ENCODE measurements at regions not wholly inside any gene's neighbourhood (a gene's known extent, or its start where the extent isn't known, plus 50 kb on each side); places are given as distances from the start of the nearest gene placed in this dataset.
"Not testable (repeated sequence)": the region's sequence is repeated elsewhere in the genome, so short reads cannot be mapped to it uniquely, and the experiment has no call there.

DNA sequence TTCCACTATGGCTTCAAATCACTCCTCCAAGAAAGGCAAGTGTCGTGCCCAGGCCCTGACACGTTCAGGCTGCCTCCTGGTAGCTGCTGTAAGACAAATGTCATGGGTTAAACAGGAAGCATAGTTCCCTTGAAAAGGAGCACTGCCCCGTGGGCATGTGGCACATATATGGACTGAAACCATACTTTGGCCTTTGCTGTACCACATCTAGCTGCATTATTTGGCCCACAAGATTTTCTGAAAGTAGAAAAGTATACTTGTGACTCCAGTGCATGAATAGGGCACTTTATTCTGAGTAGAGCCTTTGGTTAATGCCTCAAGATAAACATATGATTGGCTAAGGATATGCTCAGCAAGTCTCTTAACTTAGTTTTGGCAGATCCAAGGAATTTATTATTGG lies 218.7 kb upstream of the EGLN3 start:
- Histone ChIP-seq H3K36me3 (ENCODE audit: control insufficient read depth, insufficient read depth, low read length) (no peaks in the 10 kb centered on the region), H3K27ac (ENCODE audit: low read depth, low read length, severe bottlenecking) (no peak overlapping the region), H3K9me3 (ENCODE audit: control insufficient read depth, low read length) (no peaks in the 10 kb centered on the region), H3K4me1 (ENCODE audit: control insufficient read depth, insufficient read depth, low read length, poor library complexity, severe bottlenecking) (no peaks in the 10 kb centered on the region), H3K4me3 (ENCODE audit: extremely low read depth, insufficient read depth, low read length, poor library complexity, severe bottlenecking) (no peak overlapping the region)
- 68 to 83% methylated on average over 1 to 3 of the region's 3 CpGs for WGBS, 2 experiments (ENCODE audit: insufficient coverage in 2 of 2)

DNA sequence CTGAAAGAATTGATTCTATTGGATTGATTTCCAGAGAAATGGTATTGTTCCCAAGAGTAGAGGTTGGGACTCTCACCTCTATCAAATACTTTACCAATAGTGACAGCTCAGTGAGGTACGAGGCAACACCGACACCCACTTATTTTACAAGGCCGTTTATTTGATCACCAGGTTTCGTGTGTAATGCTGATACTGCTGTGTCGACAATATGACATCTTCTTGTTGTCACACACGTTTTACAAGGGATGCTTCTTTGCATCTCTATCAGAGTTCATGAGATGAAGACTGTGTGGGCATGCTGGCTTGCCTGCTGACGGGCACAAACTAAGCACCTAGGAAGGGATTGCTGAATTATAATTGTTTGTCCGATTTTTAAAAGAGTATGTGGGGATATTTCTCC lies 217.8 kb upstream of the EGLN3 start:
- 81 to 97% methylated on average over 4 to 6 of the region's 8 CpGs for WGBS, 2 experiments (ENCODE audit: insufficient coverage in 2 of 2)

DNA sequence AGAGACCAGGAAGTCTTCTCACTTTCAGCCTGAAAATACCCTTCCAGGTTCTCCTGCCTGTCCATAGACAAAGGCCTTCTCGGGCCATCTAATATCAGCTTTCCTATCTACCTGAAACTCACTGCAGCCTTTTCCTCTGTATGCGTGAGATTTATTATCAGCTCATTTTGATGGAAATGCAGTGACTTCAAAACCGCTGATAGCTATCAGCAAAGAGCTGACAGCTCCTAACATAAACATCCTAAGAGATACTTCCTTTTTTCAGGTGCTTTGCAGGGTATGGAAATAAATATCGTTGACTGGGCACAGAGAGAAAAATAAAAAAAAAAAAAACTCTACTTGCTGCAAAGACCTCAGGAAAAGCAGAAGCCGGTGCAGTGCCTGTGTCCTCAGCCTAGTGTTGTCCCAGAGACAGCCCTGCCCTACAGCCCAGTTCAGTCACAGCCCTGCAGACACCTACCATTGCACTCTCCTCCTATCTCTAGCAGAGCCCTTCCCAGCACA lies 215.0 kb upstream of the EGLN3 start:
- no peak overlapping the region for H3K4me3 ChIP-seq (ENCODE audit: extremely low read depth, insufficient read depth, low read length, poor library complexity, severe bottlenecking)
- H3K9me3 ChIP-seq (ENCODE audit: control insufficient read depth, low read length): no peaks in the 10 kb centered on the region
- WGBS, 2 experiments (ENCODE audit: insufficient coverage in 2 of 2): 83 to 96% methylated on average over 3 of the region's 5 CpGs
- H3K36me3 ChIP-seq (ENCODE audit: control insufficient read depth, insufficient read depth, low read length): no peaks in the 10 kb centered on the region
- no peak overlapping the region for H3K27ac ChIP-seq (ENCODE audit: low read depth, low read length, severe bottlenecking)
- no peaks in the 10 kb centered on the region for H3K4me1 ChIP-seq (ENCODE audit: control insufficient read depth, insufficient read depth, low read length, poor library complexity, severe bottlenecking)

More for the DNA sequence above, 217.8 kb upstream of the EGLN3 start:
- Histone ChIP-seq H3K27ac (ENCODE audit: low read depth, low read length, severe bottlenecking) (no peak overlapping the region), H3K4me3 (ENCODE audit: extremely low read depth, insufficient read depth, low read length, poor library complexity, severe bottlenecking) (no peak overlapping the region), H3K36me3 (ENCODE audit: control insufficient read depth, insufficient read depth, low read length) (no peaks in the 10 kb centered on the region), H3K4me1 (ENCODE audit: control insufficient read depth, insufficient read depth, low read length, poor library complexity, severe bottlenecking) (no peaks in the 10 kb centered on the region), H3K9me3 (ENCODE audit: control insufficient read depth, low read length) (no peaks in the 10 kb centered on the region)

DNA sequence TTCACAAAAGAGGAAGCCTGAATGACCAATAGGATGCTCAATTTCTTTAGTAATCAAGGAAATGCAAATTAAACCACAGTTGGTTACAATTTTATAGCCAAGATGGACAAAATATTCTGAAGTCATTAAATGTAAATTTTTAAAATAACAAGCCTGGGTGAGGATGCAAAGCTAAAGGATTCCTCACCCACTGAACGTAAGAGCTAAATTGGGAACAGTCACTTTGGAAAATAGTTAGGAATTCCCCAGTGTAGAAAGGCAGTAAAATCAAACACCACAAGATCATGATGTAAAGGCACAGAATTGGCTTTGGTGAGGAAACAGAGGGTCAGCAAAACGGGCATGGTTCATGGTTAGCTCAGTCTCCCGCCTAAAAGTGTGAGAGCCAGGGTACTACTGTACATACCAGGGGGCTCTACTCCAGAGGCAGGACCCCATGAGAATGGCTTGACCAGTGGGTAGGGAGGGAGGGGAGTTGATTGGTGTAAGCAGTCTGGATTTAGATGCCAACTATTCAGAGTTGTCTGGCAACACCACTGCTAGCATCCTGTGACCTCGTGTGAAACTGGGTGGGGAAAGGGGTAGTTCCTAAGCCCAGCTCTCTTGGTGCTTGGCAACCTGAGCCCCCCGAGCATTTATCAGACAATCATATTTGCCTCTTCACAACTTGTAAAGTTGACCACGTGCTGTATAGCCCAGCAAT lies 213.4 kb upstream of the EGLN3 start:
- H3K4me1 ChIP-seq (ENCODE audit: control insufficient read depth, insufficient read depth, low read length, poor library complexity, severe bottlenecking): no peaks in the 10 kb centered on the region

DNA sequence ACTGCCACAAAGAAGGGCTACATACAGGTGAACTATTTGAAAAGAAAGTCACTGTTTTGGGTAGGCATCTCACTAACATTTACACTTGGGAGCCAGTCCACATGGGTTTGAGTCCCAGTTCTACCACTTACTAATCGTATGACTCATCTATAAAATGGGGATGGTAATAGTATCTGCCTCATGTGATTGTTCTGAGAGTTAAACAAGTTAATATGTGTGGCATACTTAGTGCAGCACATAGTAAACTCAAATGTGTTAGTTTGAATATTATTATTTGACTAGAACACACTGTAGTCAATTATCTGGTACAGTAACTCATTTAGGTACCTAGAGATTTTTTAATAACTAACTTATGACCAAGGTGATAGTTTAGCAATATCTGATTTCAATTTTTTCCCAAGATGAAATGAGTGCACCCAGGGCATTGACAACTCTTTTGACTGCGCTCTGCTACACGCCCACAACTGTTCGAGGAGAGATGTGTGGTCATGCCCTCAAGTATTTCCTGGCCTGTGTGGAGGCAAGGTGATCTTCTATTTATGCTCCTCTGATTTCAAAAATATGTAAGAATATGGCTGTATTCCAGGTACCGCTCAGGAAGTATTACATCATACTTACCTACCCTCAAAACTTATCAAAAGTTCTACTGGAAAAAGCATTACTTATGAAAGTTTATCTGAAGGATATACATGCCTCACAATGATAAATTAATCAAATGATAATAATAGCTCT lies 210.6 kb upstream of the EGLN3 start:
- no peak overlapping the region for H3K27ac ChIP-seq (ENCODE audit: low read depth, low read length, severe bottlenecking)
- H3K36me3 ChIP-seq (ENCODE audit: control insufficient read depth, insufficient read depth, low read length): no peaks in the 10 kb centered on the region
- WGBS, 2 experiments (ENCODE audit: insufficient coverage in 2 of 2): 97 to 100% methylated on average over 1 to 3 of the region's 5 CpGs
- H3K4me3 ChIP-seq (ENCODE audit: extremely low read depth, insufficient read depth, low read length, poor library complexity, severe bottlenecking): no peak overlapping the region
- H3K9me3 ChIP-seq (ENCODE audit: control insufficient read depth, low read length): no peaks in the 10 kb centered on the region
- H3K4me1 ChIP-seq (ENCODE audit: control insufficient read depth, insufficient read depth, low read length, poor library complexity, severe bottlenecking): no peaks in the 10 kb centered on the region

More for the DNA sequence above, 213.4 kb upstream of the EGLN3 start:
- Histone ChIP-seq H3K4me3 (ENCODE audit: extremely low read depth, insufficient read depth, low read length, poor library complexity, severe bottlenecking) (no peak overlapping the region), H3K9me3 (ENCODE audit: control insufficient read depth, low read length) (no peaks in the 10 kb centered on the region), H3K36me3 (ENCODE audit: control insufficient read depth, insufficient read depth, low read length) (no peaks in the 10 kb centered on the region), H3K27ac (ENCODE audit: low read depth, low read length, severe bottlenecking) (no peak overlapping the region)
- WGBS, 2 experiments (ENCODE audit: insufficient coverage in 2 of 2): 77 to 86% methylated on average over 3 to 5 of the region's 6 CpGs

DNA sequence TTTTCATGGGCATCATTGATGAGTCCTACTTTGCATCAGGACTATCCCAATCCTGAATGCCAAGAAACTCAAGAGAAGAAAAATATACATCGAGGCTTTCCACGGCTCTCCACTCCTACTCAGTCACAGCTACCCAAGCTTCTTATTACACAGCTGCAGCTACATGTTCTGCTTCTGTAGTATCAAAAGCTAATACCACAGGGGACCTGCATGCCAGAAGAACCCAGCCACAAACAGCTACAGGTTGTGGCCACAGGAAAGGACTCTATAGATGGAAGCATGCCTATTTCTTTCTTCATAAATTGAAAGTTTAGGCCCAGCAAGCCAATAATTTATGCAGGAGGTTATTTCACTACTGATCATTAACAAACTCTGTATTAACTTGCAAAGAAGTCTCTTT lies 209.7 kb upstream of the EGLN3 start:
- WGBS, 2 experiments (ENCODE audit: insufficient coverage in 2 of 2): 70% methylated on average over 2 of the region's 2 CpGs; no CpG with 5 or more reads in 1 of the 2 experiments
- no peaks in the 10 kb centered on the region for H3K36me3 ChIP-seq (ENCODE audit: control insufficient read depth, insufficient read depth, low read length)
- no peak overlapping the region for H3K4me3 ChIP-seq (ENCODE audit: extremely low read depth, insufficient read depth, low read length, poor library complexity, severe bottlenecking)
- H3K27ac ChIP-seq (ENCODE audit: low read depth, low read length, severe bottlenecking): no peak overlapping the region
- no peaks in the 10 kb centered on the region for H3K4me1 ChIP-seq (ENCODE audit: control insufficient read depth, insufficient read depth, low read length, poor library complexity, severe bottlenecking)
- H3K9me3 ChIP-seq (ENCODE audit: control insufficient read depth, low read length): no peaks in the 10 kb centered on the region

DNA sequence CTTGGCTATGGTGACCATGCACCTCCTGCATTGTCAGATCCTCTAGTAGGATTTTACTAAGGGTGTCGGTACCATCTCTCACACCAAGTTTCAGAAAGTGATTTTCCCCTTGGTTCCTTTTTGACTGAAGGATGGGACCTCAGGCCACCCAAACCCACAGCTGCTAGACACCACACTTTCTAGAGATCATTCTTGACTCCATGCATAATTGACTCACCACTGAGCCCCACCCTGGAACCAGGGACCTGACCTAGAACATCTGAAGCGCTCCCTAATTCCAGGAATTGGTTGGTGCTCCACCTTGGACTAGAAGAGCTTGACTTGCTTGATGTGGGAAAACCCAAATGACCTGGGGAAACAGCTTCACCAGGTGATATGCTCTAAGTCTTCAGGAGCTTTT lies 206.8 kb upstream of the EGLN3 start:
- H3K9me3 ChIP-seq (ENCODE audit: control insufficient read depth, low read length): no peaks in the 10 kb centered on the region
- H3K4me1 ChIP-seq (ENCODE audit: control insufficient read depth, insufficient read depth, low read length, poor library complexity, severe bottlenecking): no peaks in the 10 kb centered on the region
- no peak overlapping the region for H3K27ac ChIP-seq (ENCODE audit: low read depth, low read length, severe bottlenecking)
- no peaks in the 10 kb centered on the region for H3K36me3 ChIP-seq (ENCODE audit: control insufficient read depth, insufficient read depth, low read length)
- no peak overlapping the region for H3K4me3 ChIP-seq (ENCODE audit: extremely low read depth, insufficient read depth, low read length, poor library complexity, severe bottlenecking)
- 92 to 100% methylated on average over 2 of the region's 2 CpGs for WGBS, 2 experiments (ENCODE audit: insufficient coverage in 2 of 2)

DNA sequence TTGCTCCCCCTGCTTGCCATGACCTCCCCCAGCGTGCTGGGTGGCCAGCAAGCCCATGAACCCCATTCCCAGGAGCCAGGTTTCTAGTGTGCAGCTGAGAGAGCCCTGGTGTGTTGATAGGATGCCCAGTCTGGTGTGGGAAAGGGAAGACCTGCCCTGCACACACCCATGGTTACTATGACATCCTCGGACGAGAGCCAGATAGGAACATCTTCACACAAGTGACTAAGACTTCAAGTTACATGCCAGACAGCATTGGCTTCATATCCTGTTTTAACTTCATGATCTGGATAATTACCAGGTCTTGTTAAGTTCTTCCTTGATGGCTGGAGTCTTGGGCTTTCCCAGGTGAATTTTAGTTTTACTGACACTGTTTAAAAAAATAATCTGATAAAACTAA lies 196.6 kb upstream of the EGLN3 start:
- H3K36me3 ChIP-seq (ENCODE audit: control insufficient read depth, insufficient read depth, low read length): no peaks in the 10 kb centered on the region
- H3K4me3 ChIP-seq (ENCODE audit: extremely low read depth, insufficient read depth, low read length, poor library complexity, severe bottlenecking): no peak overlapping the region
- no peaks in the 10 kb centered on the region for H3K9me3 ChIP-seq (ENCODE audit: control insufficient read depth, low read length)
- H3K4me1 ChIP-seq (ENCODE audit: control insufficient read depth, insufficient read depth, low read length, poor library complexity, severe bottlenecking): no peaks in the 10 kb centered on the region
- WGBS, 2 experiments (ENCODE audit: insufficient coverage in 2 of 2): 40 to 80% methylated on average over 1 of the region's 3 CpGs
- H3K27ac ChIP-seq (ENCODE audit: low read depth, low read length, severe bottlenecking): no peak overlapping the region

DNA sequence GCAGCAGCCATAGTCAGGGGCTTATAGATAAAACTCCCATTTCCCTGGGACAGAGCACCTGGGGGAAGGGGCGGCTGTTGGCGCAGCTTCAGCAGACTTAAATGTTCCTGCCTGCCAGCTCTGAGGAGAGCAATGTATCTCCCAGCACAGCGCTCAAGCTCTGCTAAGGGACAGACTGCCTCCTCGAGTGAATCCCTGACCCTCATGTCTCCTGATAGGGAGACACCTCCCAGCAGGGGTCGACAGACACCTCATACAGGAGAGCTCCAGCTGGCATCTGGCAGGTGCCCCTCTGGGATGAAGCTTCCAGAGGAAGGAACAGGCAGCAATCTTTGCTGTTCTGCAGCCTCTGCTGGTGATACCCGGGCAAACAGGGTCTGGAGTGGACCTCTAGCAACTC lies 189.3 kb upstream of the EGLN3 start:
- WGBS, 2 experiments (ENCODE audit: insufficient coverage in 2 of 2): 83 to 87% methylated on average over 3 to 5 of the region's 6 CpGs
- H3K9me3 ChIP-seq (ENCODE audit: control insufficient read depth, low read length); H3K4me3 ChIP-seq (ENCODE audit: extremely low read depth, insufficient read depth, low read length, poor library complexity, severe bottlenecking); H3K4me1 ChIP-seq (ENCODE audit: control insufficient read depth, insufficient read depth, low read length, poor library complexity, severe bottlenecking); H3K36me3 ChIP-seq (ENCODE audit: control insufficient read depth, insufficient read depth, low read length); H3K27ac ChIP-seq (ENCODE audit: low read depth, low read length, severe bottlenecking): not testable (repeated sequence)

DNA sequence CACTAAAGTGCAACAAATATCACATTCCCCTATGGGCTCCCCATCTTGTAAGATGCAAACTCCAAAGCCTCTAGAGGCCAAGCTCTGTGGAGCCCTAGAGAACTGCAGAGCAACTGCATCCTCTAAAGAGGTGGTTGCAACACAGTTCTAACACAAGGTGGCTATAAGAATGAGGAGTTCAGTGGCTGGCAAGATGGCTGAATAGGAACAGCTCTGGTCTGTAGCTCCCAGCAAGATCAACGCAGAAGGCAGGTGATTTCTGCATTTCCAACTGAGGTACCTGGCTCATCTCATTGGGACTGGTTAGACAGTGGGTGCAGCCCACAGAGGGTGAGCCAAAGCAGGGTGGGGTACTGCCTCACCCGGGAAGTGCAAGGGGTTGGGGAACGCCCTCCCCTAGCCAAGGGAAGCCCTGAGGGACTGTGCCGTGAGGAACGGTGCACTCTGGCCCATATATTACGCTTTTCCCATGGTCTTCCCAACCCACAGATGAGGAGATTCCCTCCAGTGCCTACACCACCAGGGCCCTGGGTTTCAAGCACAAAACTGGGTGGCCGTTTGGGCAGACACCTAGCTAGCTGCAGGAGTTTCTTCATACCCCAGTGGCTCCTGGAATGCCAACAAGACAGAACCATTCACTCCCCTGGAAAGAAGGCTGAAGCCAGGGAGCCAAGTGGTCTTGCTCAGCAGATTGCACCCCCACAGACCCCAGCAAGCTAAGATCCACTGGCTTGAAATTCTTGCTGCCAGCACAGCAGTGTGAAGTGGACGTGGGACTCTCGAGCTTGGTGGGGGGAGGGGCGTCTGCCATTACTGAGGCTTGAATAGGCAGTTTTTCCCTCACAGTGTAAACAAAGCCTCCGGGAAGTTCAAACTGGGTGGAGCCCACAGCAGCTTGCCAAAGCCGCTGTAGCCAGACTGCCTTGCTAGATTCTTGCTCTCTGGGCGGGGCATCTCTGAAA lies 188.6 kb upstream of the EGLN3 start:
- not testable (repeated sequence) for H3K4me3 ChIP-seq (ENCODE audit: extremely low read depth, insufficient read depth, low read length, poor library complexity, severe bottlenecking); H3K9me3 ChIP-seq (ENCODE audit: control insufficient read depth, low read length); H3K27ac ChIP-seq (ENCODE audit: low read depth, low read length, severe bottlenecking); H3K36me3 ChIP-seq (ENCODE audit: control insufficient read depth, insufficient read depth, low read length); H3K4me1 ChIP-seq (ENCODE audit: control insufficient read depth, insufficient read depth, low read length, poor library complexity, severe bottlenecking)
- 73 to 88% methylated on average over 10 to 12 of the region's 13 CpGs for WGBS, 2 experiments (ENCODE audit: insufficient coverage in 2 of 2)
